Brain microvascular endothelial cell (primary cell): ENCODE measurements at regions not wholly inside any gene's neighbourhood (a gene's known extent, or its start where the extent isn't known, plus 50 kb on each side); places are given as distances from the start of the nearest gene placed in this dataset.
A peak's percentile ranks its signal among the peaks of the same experiment; 100 is the strongest.
"Not testable (repeated sequence)": the region's sequence is repeated elsewhere in the genome, so short reads cannot be mapped to it uniquely, and the experiment has no call there.

Experiments
- DNase-seq: peaks from one replicate; pipeline ENCODE4 v3.0.0-alpha.2; 2020
- H3K27ac ChIP-seq: fragments of 250-450 bp; sonication (Bioruptor Pico); 2 replicates; pipeline ENCODE4 v1.5.1; 2020; ENCODE audit warnings: mild to moderate bottlenecking, moderate library complexity
- H3K27me3 ChIP-seq: fragments of 250-450 bp; sonication (Bioruptor Pico); replicated peaks from 2 replicates; pipeline ENCODE4 v1.5.1; 2020; ENCODE audit warnings: mild to moderate bottlenecking
- H3K36me3 ChIP-seq: fragments of 250-450 bp; sonication (Bioruptor Pico); replicated peaks from 2 replicates; pipeline ENCODE4 v1.5.1; 2020; ENCODE audit warnings: mild to moderate bottlenecking
- H3K4me3 ChIP-seq: 2 replicates; pipeline ENCODE4 v1.5.1; 2011; ENCODE audit warnings: low read depth, mild to moderate bottlenecking, control low read depth, low read length, moderate library complexity
- in situ Hi-C: cut with HindIII; loops from 2 replicates; pipeline ENCODE4 v1.10.0; 2017; ENCODE audit warnings: low sequenced_read_pairs, low pct_ligation_motif_present
- TF ChIP-seq, protein P1 (sequence below): IDR thresholded peaks from 2 replicates; pipeline ENCODE4 v1.5.1; 2011; ENCODE audit warnings: low read depth, mild to moderate bottlenecking, moderate library complexity, low read length, control low read depth, inconsistent platforms; ENCODE audit errors: missing control alignments

DNA sequence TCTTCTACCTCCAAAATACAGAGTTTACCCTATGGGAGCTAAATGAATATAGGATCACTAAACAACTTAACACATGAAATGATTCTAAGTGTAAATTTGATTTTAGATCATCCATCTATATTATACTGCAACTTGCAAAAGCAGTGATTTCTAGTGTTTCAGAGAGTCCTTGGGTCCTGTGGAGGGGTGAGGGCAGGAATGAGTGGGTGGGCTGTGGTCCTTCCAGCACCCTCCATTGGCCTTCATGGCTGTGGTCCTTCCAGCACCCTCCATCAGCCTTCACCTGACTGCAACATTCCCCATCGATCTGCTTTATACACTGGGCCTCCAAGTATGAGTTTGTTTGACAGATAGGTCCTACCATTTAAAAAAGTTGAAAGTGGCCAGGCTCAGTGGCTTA is 70.5 kb downstream of the TTC6 start:
- no peak for DNase-seq
- Histone ChIP-seq H3K27me3 (no peaks in the 10 kb centered on the region), H3K36me3 (no peaks in the 10 kb centered on the region), H3K27ac (no peak overlapping the region), H3K4me3 (no peak overlapping the region)
- in situ Hi-C loops = no loop called here
- TF ChIP-seq, protein P1, sequence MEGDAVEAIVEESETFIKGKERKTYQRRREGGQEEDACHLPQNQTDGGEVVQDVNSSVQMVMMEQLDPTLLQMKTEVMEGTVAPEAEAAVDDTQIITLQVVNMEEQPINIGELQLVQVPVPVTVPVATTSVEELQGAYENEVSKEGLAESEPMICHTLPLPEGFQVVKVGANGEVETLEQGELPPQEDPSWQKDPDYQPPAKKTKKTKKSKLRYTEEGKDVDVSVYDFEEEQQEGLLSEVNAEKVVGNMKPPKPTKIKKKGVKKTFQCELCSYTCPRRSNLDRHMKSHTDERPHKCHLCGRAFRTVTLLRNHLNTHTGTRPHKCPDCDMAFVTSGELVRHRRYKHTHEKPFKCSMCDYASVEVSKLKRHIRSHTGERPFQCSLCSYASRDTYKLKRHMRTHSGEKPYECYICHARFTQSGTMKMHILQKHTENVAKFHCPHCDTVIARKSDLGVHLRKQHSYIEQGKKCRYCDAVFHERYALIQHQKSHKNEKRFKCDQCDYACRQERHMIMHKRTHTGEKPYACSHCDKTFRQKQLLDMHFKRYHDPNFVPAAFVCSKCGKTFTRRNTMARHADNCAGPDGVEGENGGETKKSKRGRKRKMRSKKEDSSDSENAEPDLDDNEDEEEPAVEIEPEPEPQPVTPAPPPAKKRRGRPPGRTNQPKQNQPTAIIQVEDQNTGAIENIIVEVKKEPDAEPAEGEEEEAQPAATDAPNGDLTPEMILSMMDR = no peak

DNA sequence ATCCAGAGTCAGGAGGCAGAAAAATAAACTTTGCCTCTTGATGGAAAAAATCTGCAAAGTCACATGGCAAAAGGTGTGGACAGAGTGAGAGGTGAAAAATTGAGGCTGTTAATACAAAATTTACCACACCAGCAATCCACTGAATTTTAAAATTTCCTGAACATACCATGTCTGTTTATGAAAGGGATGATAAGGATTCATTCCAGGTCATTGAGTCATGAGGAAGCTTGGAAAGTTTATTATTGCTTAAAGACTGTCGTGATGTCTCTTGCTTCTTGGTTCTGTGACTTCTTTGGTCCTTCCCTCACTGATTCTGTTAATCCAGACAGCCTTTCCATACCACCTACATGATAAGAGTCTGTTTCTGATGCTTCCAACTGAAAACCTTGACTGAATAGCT is 73.2 kb downstream of the TTC6 start:
- no peak overlapping the region for H3K27ac ChIP-seq

DNA sequence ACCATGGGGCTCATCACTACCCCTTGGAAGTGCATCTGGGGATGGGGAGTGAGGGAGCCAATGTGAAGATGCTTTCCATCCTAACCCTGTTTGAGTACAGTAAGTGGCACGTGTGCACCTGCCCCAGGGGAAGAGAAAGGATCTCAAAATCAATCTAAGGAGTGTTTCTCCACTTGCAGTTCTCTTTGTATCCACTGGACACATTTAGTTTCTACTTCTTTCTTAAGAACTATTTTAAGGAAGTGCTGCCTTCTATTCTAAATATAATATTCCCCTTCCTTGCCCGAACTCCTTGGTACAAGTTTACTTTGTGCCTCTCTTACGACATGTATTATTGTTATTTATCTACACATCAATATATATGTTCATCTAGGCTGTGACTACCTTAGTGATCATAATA is 73.8 kb downstream of the TTC6 start:
- TF ChIP-seq, protein P1 = no peak
- in situ Hi-C loops = no loop called here
- Histone ChIP-seq H3K27ac (no peak overlapping the region), H3K27me3 (no peaks in the 10 kb centered on the region), H3K36me3 (no peaks in the 10 kb centered on the region), H3K4me3 (no peak overlapping the region)
- no peak for DNase-seq

More for the DNA sequence above, 73.2 kb downstream of the TTC6 start:
- in situ Hi-C loops = no loop called here
- Histone ChIP-seq H3K27me3 (no peaks in the 10 kb centered on the region), H3K4me3 (no peak overlapping the region), H3K36me3 (no peaks in the 10 kb centered on the region)
- TF ChIP-seq, protein P1 = no peak
- DNase-seq = peak; percentile 29

DNA sequence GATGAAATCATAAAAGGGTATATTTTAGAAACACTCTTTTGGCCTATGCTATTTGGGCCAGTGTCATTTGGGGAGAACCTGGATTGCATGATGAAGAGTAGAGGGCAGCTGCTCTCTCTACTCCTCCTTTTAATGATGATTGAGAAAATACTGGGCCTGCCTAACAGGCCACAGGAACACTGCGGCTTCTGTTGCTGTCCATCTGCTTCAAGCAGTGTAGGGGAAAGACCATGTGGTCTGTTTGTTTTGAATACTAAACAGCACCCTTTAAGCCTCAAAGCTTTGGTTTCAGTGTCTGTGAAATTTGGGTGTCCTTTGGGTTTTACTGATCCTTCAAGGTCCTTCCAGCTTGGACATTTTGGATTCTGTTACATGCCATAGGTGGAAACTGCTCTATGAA is 78.0 kb downstream of the TTC6 start:
- in situ Hi-C loops = no loop called here
- DNase-seq = no peak
- TF ChIP-seq, protein P1 = no peak
- H3K27me3 ChIP-seq = no peaks in the 10 kb centered on the region
- no peak overlapping the region for H3K27ac ChIP-seq
- H3K36me3 ChIP-seq = no peaks in the 10 kb centered on the region
- H3K4me3 ChIP-seq = no peak overlapping the region

DNA sequence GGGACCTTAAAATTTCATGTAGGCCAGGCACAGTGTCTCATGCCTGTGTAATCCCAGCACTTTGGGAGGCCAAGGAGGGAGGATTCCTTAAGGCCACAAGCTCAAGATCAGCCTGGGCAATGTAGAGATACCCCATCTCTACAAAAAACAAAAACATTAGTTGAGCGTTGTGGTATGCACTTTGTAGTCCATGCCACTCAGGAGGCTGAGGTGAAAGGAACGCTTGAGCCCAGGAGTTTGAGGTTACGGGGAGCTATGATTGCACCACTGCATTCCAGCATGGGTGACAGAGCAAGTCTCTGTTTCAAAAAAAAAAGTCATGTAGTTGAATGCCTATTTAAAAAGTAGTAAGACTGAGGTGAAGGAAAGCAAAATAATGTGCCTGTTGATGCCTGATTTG is 83.5 kb downstream of the TTC6 start:
- peak; percentile 32 for DNase-seq
- Histone ChIP-seq H3K4me3 (no peak overlapping the region), H3K27me3 (no peaks in the 10 kb centered on the region), H3K27ac (no peak overlapping the region), H3K36me3 (no peaks in the 10 kb centered on the region)
- in situ Hi-C loops = no loop called here
- TF ChIP-seq, protein P1 = no peak

DNA sequence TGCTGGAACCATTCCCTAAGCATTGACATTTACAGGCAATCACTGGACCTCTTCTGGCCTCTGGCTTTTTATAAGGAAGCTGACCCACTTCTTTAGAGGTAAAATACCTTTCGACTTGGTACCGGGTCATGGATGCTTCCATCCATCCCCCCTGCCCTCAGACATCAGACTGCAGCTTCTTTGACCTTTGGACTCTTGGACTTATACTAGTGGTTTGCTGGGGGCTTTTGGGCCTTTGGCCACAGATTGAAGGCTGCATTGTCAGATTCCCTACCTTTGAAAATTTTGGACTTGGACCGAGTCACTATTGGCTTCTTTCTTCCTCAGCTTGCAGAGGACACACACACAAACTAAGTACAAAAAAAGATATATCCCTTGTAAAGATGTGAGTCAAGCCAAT is 86.1 kb downstream of the TTC6 start:
- in situ Hi-C loops = no loop called here
- Histone ChIP-seq H3K4me3 (no peak overlapping the region), H3K27me3 (no peaks in the 10 kb centered on the region), H3K36me3 (no peaks in the 10 kb centered on the region), H3K27ac (no peak overlapping the region)
- TF ChIP-seq, protein P1 = no peak
- no peak for DNase-seq

DNA sequence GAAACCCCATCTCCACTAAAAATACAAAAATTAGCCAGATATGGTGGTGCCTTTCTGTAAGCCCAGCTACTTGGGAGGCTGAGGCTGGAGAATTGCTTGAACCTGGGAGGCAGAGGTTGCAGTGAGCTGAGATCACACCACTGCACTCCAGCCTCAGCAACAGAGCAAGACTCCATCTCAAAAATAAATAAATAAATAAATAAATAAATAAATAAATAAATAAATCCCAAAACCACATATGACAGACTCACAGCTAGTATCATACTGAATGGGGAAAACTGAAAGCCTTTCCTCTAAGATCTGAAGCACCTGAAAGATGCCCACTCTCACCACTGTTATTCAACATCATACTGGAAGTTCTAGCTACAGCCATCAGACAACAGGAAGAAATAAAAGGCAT is 97.3 kb downstream of the TTC6 start:
- in situ Hi-C loops, H3K4me3 ChIP-seq, H3K27ac ChIP-seq, H3K36me3 ChIP-seq, DNase-seq, H3K27me3 ChIP-seq: not testable (repeated sequence)

DNA sequence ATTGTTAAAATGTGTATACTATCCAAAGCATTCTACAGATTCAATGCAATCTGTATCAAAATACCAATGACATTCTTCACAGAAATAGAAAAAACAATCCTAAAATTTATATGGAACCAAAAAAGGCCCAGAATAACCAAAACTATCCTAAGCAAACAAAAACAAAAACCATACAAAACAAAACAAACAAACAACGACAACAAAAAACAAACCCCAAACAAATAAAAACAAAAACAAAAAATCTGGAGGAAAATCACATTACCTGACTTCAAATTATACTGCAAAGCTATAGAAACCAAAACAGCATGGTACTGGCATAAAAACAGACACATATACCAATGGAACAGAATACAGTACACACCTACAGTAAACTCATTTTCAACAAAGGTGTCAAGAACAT is 98.0 kb downstream of the TTC6 start:
- H3K36me3 ChIP-seq, in situ Hi-C loops, H3K27me3 ChIP-seq, H3K27ac ChIP-seq, H3K4me3 ChIP-seq, DNase-seq: not testable (repeated sequence)
